ENCODE measurements at regions not wholly inside any gene's neighbourhood (a gene's known extent, or its start where the extent isn't known, plus 50 kb on each side); places are given as distances from the start of the nearest gene placed in this dataset.

DNA sequence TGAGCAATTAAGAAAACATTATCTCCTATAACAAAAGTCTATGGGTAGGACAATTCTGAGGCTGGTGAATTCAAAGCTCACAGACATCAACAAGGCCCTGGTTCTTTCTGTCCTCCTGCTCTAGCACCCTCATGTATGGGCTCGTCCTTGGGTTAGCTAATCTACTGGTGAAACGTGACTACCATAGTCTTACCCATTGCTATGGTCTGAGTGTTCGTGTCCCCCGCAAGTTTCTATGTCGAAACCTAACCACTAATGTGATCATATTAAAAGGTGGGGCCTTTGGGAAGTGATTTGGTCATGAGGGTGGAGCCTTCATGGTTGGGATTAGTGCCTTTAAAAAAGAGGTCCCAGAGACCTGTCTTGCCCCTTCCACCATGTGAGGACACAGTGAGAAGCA lies 564.7 kb downstream of the TNS1 start:
- ChIA-PET POLR2A (no interaction called here), SMC1A (ENCODE audit: uncharacterized antibody, unreplicated experiment) (interaction anchor here (1.6 kb wide), 1 partner anchor 12 kb away, joined by 3 read pairs; no protein-coding TSS in a partner anchor), CTCF (no interaction called here), RAD21 (ENCODE audit: unreplicated experiment) (no interaction called here)
- no peak overlapping the region for H3K4me2 ChIP-seq (ENCODE audit: control insufficient read depth, insufficient read depth)
- no peak overlapping the region for H3K27ac ChIP-seq (ENCODE audit: control insufficient read depth, insufficient read depth)
- H4K20me1 ChIP-seq (ENCODE audit: control insufficient read depth, insufficient read depth) = no peaks in the 10 kb centered on the region
- in situ Hi-C loops (cut with MboI) (no loop called here), intact Hi-C loops (cut with micrococcal nuclease; ENCODE audit: unreplicated experiment) (no loop called here)
- H3K36me3 ChIP-seq (ENCODE audit: control insufficient read depth in 2 of 2, insufficient read depth in 2 of 2, low read length in 1 of 2) = no peaks in the 10 kb centered on the region
- FAIRE-seq = no peak
- H3K27me3 ChIP-seq (replicated peaks in 1 of 2; ENCODE audit: control insufficient read depth in 2 of 2, insufficient read depth in 2 of 2, low read length in 1 of 2) = no peaks in the 10 kb centered on the region
- peaks cover 21% of the 10 kb centered on the region for H3K4me1 ChIP-seq (ENCODE audit: control insufficient read depth, insufficient read depth, low read length)
- ATAC-seq = no peak
- H3K4me3 ChIP-seq = no peak overlapping the region
- DNase-seq (ENCODE audit: low read depth, low spot score) = no peak
- H3K79me2 ChIP-seq (ENCODE audit: control insufficient read depth, insufficient read depth, low read length) = no peaks in the 10 kb centered on the region
- no peak overlapping the region for H2AFZ ChIP-seq (ENCODE audit: control insufficient read depth, low read depth, low read length)
- BruUV-seq (replicated peaks) = no TSS peak
- no peak overlapping the region for H3K9ac ChIP-seq (ENCODE audit: control insufficient read depth, insufficient read depth, low read length)
- WGBS (ENCODE audit: insufficient coverage, insufficient replicate concordance, low lambda C conversion rate, missing lambda C conversion rate) = 75% methylated on average over 5 of the region's 5 CpGs
- TF ChIP-seq SREBF1 (IDR thresholded peaks at IDR 0.05; ENCODE audit: low read length) = no peak
- H3K9me3 ChIP-seq (replicated peaks; ENCODE audit: control insufficient read depth, insufficient read depth, low read length) = no peaks in the 10 kb centered on the region; the same call in 2 of the 3 replicates

DNA sequence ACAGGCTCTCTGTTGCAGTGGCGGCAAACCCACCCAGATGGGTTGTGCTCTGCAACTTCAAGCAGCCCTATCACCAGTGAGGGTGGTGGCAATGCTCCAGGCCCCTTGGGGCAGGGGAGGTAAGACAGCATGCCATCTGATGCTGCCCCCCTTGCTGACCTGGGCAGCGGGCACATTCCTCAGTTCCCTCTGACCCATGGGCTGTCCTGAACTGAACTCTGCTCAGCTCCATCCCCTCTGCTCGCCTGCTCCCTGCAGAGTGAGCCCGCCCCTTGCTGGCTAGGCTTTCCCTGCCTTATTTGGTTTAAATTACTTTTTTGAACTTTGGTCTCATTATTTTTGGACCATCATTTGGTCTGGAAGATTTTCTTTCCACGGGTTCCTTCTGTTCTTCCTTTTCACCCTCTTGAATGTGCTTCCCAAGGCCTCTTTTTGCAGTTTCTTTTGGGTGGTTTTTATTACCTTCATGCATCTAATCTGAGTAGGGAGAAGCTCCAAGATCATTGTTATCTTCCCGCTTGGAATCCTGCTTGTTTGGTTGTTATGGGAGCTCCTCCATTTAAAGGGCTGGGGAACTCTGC lies 565.4 kb downstream of the TNS1 start:
- no peak overlapping the region for H2AFZ ChIP-seq (ENCODE audit: control insufficient read depth, low read depth, low read length)
- FAIRE-seq (no peak), ATAC-seq (no peak), DNase-seq (ENCODE audit: low read depth, low spot score) (no peak)
- TF ChIP-seq CREB1 (IDR thresholded peaks at IDR 0.05; ENCODE audit: low read depth) (no peak), GABPA (IDR thresholded peaks at IDR 0.05; ENCODE audit: low read depth) (no peak), ASH2L (IDR thresholded peaks at IDR 0.05; ENCODE audit: borderline replicate concordance, low read depth) (no peak), BCL3 (IDR thresholded peaks at IDR 0.05; ENCODE audit: borderline replicate concordance, insufficient read depth, low read depth, low read length, poor library complexity, severe bottlenecking) (no peak), YY1 (IDR thresholded peaks at IDR 0.05; ENCODE audit: low read depth, low read length) (no peak), ZNF24 (IDR thresholded peaks at IDR 0.05) (no peak), YBX1 (IDR thresholded peaks at IDR 0.05) (no peak), NBN (IDR thresholded peaks at IDR 0.05) (no peak), LARP7 (IDR thresholded peaks at IDR 0.05) (no peak), FOXK2 (IDR thresholded peaks at IDR 0.05) (no peak), EGR1 (IDR thresholded peaks at IDR 0.05; ENCODE audit: borderline replicate concordance in 1 of 2, low read depth in 2 of 2, low read length in 2 of 2) (no peak), KDM1A (IDR thresholded peaks at IDR 0.05; ENCODE audit: borderline replicate concordance) (no peak), BMI1 (IDR thresholded peaks at IDR 0.05; ENCODE audit: borderline replicate concordance) (no peak), FOS (IDR thresholded peaks at IDR 0.05; ENCODE audit: borderline replicate concordance, extremely low read depth, insufficient read length) (no peak), GATAD2B (conservative IDR thresholded peaks at IDR 0.05; ENCODE audit: low read depth) (no peak), SUPT20H (IDR thresholded peaks at IDR 0.05; ENCODE audit: borderline replicate concordance, control insufficient read depth, low read depth, low read length) (no peak), STAT1 (conservative IDR thresholded peaks at IDR 0.05) (no peak)
- TF ChIP-seq, protein P1, sequence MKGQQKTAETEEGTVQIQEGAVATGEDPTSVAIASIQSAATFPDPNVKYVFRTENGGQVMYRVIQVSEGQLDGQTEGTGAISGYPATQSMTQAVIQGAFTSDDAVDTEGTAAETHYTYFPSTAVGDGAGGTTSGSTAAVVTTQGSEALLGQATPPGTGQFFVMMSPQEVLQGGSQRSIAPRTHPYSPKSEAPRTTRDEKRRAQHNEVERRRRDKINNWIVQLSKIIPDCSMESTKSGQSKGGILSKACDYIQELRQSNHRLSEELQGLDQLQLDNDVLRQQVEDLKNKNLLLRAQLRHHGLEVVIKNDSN (IDR thresholded peaks at IDR 0.05; ENCODE audit: borderline replicate concordance, extremely low read length, insufficient read depth, low read depth, low read length) = no peak
- CTCF ChIA-PET = no interaction called here
- H3K4me1 ChIP-seq (ENCODE audit: control insufficient read depth, insufficient read depth, low read length) = peaks cover 21% of the 10 kb centered on the region
- no peaks in the 10 kb centered on the region for H3K36me3 ChIP-seq (ENCODE audit: control insufficient read depth in 2 of 2, insufficient read depth in 2 of 2, low read length in 1 of 2)
- no peak overlapping the region for H3K4me3 ChIP-seq
- no TSS peak for BruUV-seq (replicated peaks)
- H3K27ac ChIP-seq (ENCODE audit: control insufficient read depth, insufficient read depth) = no peak overlapping the region
- in situ Hi-C loops (cut with MboI) = no loop called here
- whole genome bisulfite sequencing (ENCODE audit: insufficient coverage, insufficient replicate concordance, low lambda C conversion rate, missing lambda C conversion rate) = 64% methylated on average over 6 of the region's 6 CpGs
- H3K79me2 ChIP-seq (ENCODE audit: control insufficient read depth, insufficient read depth, low read length) = no peaks in the 10 kb centered on the region
- RAD21 ChIA-PET (ENCODE audit: unreplicated experiment) = no interaction called here
- no peaks in the 10 kb centered on the region for H3K9me3 ChIP-seq (replicated peaks; ENCODE audit: control insufficient read depth, insufficient read depth, low read length)
- SMC1A ChIA-PET (ENCODE audit: uncharacterized antibody, unreplicated experiment) = no interaction called here
- H4K20me1 ChIP-seq (ENCODE audit: control insufficient read depth, insufficient read depth) = no peaks in the 10 kb centered on the region
- POLR2A ChIA-PET = no interaction called here
- no peaks in the 10 kb centered on the region for H3K27me3 ChIP-seq (replicated peaks in 1 of 2; ENCODE audit: control insufficient read depth in 2 of 2, insufficient read depth in 2 of 2, low read length in 1 of 2)
- no peak overlapping the region for H3K9ac ChIP-seq (ENCODE audit: control insufficient read depth, insufficient read depth, low read length)
- H3K4me2 ChIP-seq (ENCODE audit: control insufficient read depth, insufficient read depth) = no peak overlapping the region
- intact Hi-C loops (cut with micrococcal nuclease; ENCODE audit: unreplicated experiment) = no loop called here

Data from GM12878 (cell line).